ENCODE measurements at regions not wholly inside any gene's neighbourhood (a gene's known extent, or its start where the extent isn't known, plus 50 kb on each side); places are given as distances from the start of the nearest gene placed in this dataset.

- intact Hi-C loops (cut with micrococcal nuclease; ENCODE audit: unreplicated experiment) (no loop called here), in situ Hi-C loops (cut with HindIII; ENCODE audit: low pct_unique_long_range_greater_than_20kb, low sequenced_read_pairs) (no loop called here)
- BruUV-seq (replicated peaks) = no TSS peak
- Histone ChIP-seq H3K27ac (ENCODE audit: low read length) (no peak overlapping the region), H3K27me3 (ENCODE audit: control insufficient read depth, insufficient read depth, low read length) (no peaks in the 10 kb centered on the region; the same call in 1 of the 2 replicates), H3K36me3 (ENCODE audit: control insufficient read depth, insufficient read depth, low read length) (no peaks in the 10 kb centered on the region), H3K4me1 (ENCODE audit: control insufficient read depth, insufficient read depth, low read length) (no peaks in the 10 kb centered on the region), H3K9me3 (ENCODE audit: control insufficient read depth, insufficient read depth, low read depth, low read length) (no peaks in the 10 kb centered on the region), H3K4me3 (ENCODE audit: low read depth in 2 of 2, low read length in 2 of 2) (no peak overlapping the region)
- POLR2A ChIA-PET = no interaction called here
- no peak for ATAC-seq
- no peak for DNase-seq (ENCODE audit: low read depth, low spot score)
- TF ChIP-seq REST (IDR thresholded peaks at IDR 0.05; ENCODE audit: insufficient read depth in 1 of 2, low read depth in 2 of 2, low read length in 1 of 2) (no peak), SIN3A (IDR thresholded peaks at IDR 0.05; ENCODE audit: borderline replicate concordance, insufficient read depth, low read depth, low read length) (no peak), TCF7L2 (IDR thresholded peaks at IDR 0.05; ENCODE audit: low read depth, low read length) (no peak), POLR2AphosphoS5 (IDR thresholded peaks at IDR 0.05; ENCODE audit: low read depth, low read length) (no peak), CTCF (IDR thresholded peaks at IDR 0.05) (no peak)
- CTCF ChIA-PET = interaction anchor here (0.6 to 3.6 kb wide), 2 partner anchors 210 to 801 kb away, joined by 3 to 23 read pairs; no protein-coding TSS in a partner anchor
Measured at GRCh38 chr7:50207686-50208255, 96.7 kb upstream of the IKZF1 start.

- H3K4me3 ChIP-seq (ENCODE audit: low read depth in 2 of 2, low read length in 2 of 2) = no peak overlapping the region
- no peaks in the 10 kb centered on the region for H3K9me3 ChIP-seq (ENCODE audit: control insufficient read depth, insufficient read depth, low read depth, low read length)
- in situ Hi-C loops (cut with HindIII; ENCODE audit: low pct_unique_long_range_greater_than_20kb, low sequenced_read_pairs) (no loop called here), intact Hi-C loops (cut with micrococcal nuclease; ENCODE audit: unreplicated experiment) (no loop called here)
- DNase-seq (ENCODE audit: low read depth, low spot score) = no peak
- POLR2A ChIA-PET = no interaction called here
- no peaks in the 10 kb centered on the region; the same call in 1 of the 2 replicates for H3K27me3 ChIP-seq (ENCODE audit: control insufficient read depth, insufficient read depth, low read length)
- TF ChIP-seq REST (IDR thresholded peaks at IDR 0.05; ENCODE audit: insufficient read depth in 1 of 2, low read depth in 2 of 2, low read length in 1 of 2) = no peak
- TF ChIP-seq TCF7L2 (IDR thresholded peaks at IDR 0.05; ENCODE audit: low read depth, low read length) = no peak
- no peak overlapping the region for H3K27ac ChIP-seq (ENCODE audit: low read length)
- ATAC-seq = no peak
- no peaks in the 10 kb centered on the region for H3K36me3 ChIP-seq (ENCODE audit: control insufficient read depth, insufficient read depth, low read length)
- no peaks in the 10 kb centered on the region for H3K4me1 ChIP-seq (ENCODE audit: control insufficient read depth, insufficient read depth, low read length)
- CTCF ChIA-PET = interaction anchor here (0.6 to 3.6 kb wide), 2 partner anchors 211 to 801 kb away, joined by 3 to 23 read pairs; no protein-coding TSS in a partner anchor
- BruUV-seq (replicated peaks) = no TSS peak
Measured at GRCh38 chr7:50207251-50207564, 97.3 kb upstream of the IKZF1 start.
